ENCODE measurements at regions not wholly inside any gene's neighbourhood (a gene's known extent, or its start where the extent isn't known, plus 50 kb on each side); places are given as distances from the start of the nearest gene placed in this dataset.

DNA sequence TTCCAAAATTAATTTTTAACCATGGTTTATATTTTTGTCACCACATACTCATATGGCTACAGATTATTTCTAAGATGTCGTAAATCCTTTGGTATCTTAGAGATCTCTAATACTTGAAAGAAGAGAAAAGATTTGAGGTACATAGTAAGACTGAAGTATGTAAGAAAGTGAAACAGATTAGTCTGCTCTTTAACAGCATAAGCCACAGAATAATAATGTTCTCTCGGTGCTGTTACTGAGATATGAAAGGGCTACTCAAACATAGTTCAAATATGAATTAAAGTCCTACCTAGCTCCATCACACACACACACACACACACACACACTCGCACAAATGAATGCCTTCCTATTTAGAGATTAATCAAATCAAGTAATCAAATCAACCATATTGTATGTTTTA is 274.1 kb upstream of the PCDH18 start:
- Histone ChIP-seq H3K9me1 (replicated peaks; ENCODE audit: control insufficient read depth, extremely low read depth, insufficient read depth, low read length) (no peaks in the 10 kb centered on the region), H3K4me2 (ENCODE audit: insufficient read depth, low read length) (no peak overlapping the region), H4K20me1 (replicated peaks; ENCODE audit: control insufficient read depth, extremely low read depth, insufficient read depth, low read length) (no peaks in the 10 kb centered on the region), H3K79me2 (ENCODE audit: control insufficient read depth, insufficient read depth, low read length) (no peaks in the 10 kb centered on the region), H3K9me3 (replicated peaks; ENCODE audit: control insufficient read depth, insufficient read depth, low read length) (no peaks in the 10 kb centered on the region), H3K27me3 (ENCODE audit: control insufficient read depth in 2 of 2, insufficient read depth in 2 of 2, low read length in 2 of 2) (no peaks in the 10 kb centered on the region), H3K36me3 (ENCODE audit: control insufficient read depth in 2 of 2, extremely low read depth in 1 of 2, insufficient read depth in 2 of 2, low read length in 2 of 2) (no peaks in the 10 kb centered on the region), H3K4me1 (ENCODE audit: control insufficient read depth, extremely low read depth, insufficient read depth, low read length) (no peaks in the 10 kb centered on the region), H2AFZ (ENCODE audit: low read depth, low read length) (no peak overlapping the region), H3K4me3 (replicated peaks in 1 of 3; ENCODE audit: insufficient read depth in 1 of 3, low read depth in 1 of 3, low read length in 3 of 3) (no peak overlapping the region), H3K9ac (replicated peaks; ENCODE audit: extremely low read depth, insufficient read depth, low read length) (no peak overlapping the region), H3K27ac (ENCODE audit: insufficient read depth, low read depth, low read length) (no peak overlapping the region)
- POLR2A ChIA-PET: no interaction called here
- dilution Hi-C loops (cut with MboI; ENCODE audit: extremely low pct_ligation_motif_present, low sequenced_read_pairs) (no loop called here), intact Hi-C loops (cut with micrococcal nuclease) (no loop called here)
- no peak for FAIRE-seq
- no TSS peak for BruUV-seq (replicated peaks)
- TF ChIP-seq JUN (IDR thresholded peaks at IDR 0.05; ENCODE audit: borderline replicate concordance, insufficient read depth, insufficient read length, low read depth): no peak
- no peak for TF ChIP-seq FOS (IDR thresholded peaks at IDR 0.05; ENCODE audit: borderline replicate concordance, insufficient read depth, low read length)
- TF ChIP-seq, protein P1, sequence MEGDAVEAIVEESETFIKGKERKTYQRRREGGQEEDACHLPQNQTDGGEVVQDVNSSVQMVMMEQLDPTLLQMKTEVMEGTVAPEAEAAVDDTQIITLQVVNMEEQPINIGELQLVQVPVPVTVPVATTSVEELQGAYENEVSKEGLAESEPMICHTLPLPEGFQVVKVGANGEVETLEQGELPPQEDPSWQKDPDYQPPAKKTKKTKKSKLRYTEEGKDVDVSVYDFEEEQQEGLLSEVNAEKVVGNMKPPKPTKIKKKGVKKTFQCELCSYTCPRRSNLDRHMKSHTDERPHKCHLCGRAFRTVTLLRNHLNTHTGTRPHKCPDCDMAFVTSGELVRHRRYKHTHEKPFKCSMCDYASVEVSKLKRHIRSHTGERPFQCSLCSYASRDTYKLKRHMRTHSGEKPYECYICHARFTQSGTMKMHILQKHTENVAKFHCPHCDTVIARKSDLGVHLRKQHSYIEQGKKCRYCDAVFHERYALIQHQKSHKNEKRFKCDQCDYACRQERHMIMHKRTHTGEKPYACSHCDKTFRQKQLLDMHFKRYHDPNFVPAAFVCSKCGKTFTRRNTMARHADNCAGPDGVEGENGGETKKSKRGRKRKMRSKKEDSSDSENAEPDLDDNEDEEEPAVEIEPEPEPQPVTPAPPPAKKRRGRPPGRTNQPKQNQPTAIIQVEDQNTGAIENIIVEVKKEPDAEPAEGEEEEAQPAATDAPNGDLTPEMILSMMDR (IDR thresholded peaks at IDR 0.05; ENCODE audit: extremely low read depth in 1 of 2, insufficient read depth in 1 of 2, low read depth in 1 of 2, low read length in 2 of 2): no peak
- TF ChIP-seq POLR2A (IDR thresholded peaks at IDR 0.05; ENCODE audit: low read depth, low read length): no peak
- TF ChIP-seq POLR2AphosphoS5 (IDR thresholded peaks at IDR 0.05; ENCODE audit: insufficient read depth, low read depth, low read length): no peak
- TF ChIP-seq, protein P2, sequence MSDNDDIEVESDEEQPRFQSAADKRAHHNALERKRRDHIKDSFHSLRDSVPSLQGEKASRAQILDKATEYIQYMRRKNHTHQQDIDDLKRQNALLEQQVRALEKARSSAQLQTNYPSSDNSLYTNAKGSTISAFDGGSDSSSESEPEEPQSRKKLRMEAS (IDR thresholded peaks at IDR 0.05; ENCODE audit: insufficient read depth, insufficient read length): no peak
- no peak for TF ChIP-seq MYC (IDR thresholded peaks at IDR 0.05; ENCODE audit: low read depth, low read length)
- TF ChIP-seq GATA2 (IDR thresholded peaks at IDR 0.05; ENCODE audit: insufficient read depth, insufficient read length, low read depth, low read length): no peak
- TF ChIP-seq EZH2 (IDR thresholded peaks at IDR 0.05; ENCODE audit: borderline replicate concordance, low read depth, low read length, severe bottlenecking): no peak
- CTCF ChIA-PET: no interaction called here
- no peak for DNase-seq (ENCODE audit: low read depth, low spot score)

Measured in endothelial cell of umbilical vein (primary cell).